Sigmoid colon (tissue), 4 donors: ENCODE measurements at regions not wholly inside any gene's neighbourhood (a gene's known extent, or its start where the extent isn't known, plus 50 kb on each side); places are given as distances from the start of the nearest gene placed in this dataset.

Experiments used
- POLR2AphosphoS5 ChIP-seq, 4 donors: sonication (generic); formaldehyde crosslinking; IDR thresholded peaks; one replicate each; pipeline ENCODE4 v1.6.1; 2017; ENCODE audit warnings: antibody characterized with exemption in 4 of 4
- TF ChIP-seq, protein P1 (sequence below), 4 experiments: fragments of 450-650 bp in 3 of 4; fragments of 200-600 bp in 1 of 4; IDR thresholded peaks; one replicate each; pipeline ENCODE4 v1.5.1; 2016 to 2019; ENCODE audit warnings: antibody characterized with exemption in 4 of 4, mild to moderate bottlenecking in 3 of 4, moderate library complexity in 2 of 4

DNA sequence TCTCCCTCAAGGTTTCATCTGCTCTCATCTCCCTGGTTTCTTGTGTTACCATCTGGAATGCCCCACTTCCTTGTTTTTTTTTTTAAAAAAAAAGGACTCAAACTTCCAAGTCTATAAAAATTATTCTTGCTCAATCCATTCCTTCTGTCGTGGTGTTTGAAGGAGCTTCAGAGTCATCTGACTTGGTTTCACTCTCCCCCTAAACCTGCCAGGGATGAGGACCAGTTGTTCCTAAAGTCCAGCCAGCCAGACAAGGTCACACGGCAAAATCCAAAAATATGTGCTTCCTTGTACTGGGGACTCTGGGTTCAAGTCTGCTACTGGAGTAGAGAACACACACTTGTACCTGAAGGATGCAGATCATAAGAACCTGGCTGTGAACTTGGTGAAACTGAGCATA is 84.5 kb upstream of the GPM6B start:
- TF ChIP-seq, protein P1, sequence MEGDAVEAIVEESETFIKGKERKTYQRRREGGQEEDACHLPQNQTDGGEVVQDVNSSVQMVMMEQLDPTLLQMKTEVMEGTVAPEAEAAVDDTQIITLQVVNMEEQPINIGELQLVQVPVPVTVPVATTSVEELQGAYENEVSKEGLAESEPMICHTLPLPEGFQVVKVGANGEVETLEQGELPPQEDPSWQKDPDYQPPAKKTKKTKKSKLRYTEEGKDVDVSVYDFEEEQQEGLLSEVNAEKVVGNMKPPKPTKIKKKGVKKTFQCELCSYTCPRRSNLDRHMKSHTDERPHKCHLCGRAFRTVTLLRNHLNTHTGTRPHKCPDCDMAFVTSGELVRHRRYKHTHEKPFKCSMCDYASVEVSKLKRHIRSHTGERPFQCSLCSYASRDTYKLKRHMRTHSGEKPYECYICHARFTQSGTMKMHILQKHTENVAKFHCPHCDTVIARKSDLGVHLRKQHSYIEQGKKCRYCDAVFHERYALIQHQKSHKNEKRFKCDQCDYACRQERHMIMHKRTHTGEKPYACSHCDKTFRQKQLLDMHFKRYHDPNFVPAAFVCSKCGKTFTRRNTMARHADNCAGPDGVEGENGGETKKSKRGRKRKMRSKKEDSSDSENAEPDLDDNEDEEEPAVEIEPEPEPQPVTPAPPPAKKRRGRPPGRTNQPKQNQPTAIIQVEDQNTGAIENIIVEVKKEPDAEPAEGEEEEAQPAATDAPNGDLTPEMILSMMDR (IDR thresholded peaks at IDR 0.05) = no peak
- TF ChIP-seq POLR2AphosphoS5 (IDR thresholded peaks at IDR 0.05) = no peak
